Sciatic nerve (tissue), 2 donors: ENCODE measurements at regions not wholly inside any gene's neighbourhood (a gene's known extent, or its start where the extent isn't known, plus 50 kb on each side); places are given as distances from the start of the nearest gene placed in this dataset.
"Not testable (repeated sequence)": the region's sequence is repeated elsewhere in the genome, so short reads cannot be mapped to it uniquely, and the experiment has no call there.

ENCODE experiments used
- ATAC-seq: fragments of 200-7000 bp; cut with Tn5 transposase; one replicate; pipeline ENCODE4 v1.9.1; 2020; ENCODE audit warnings: mild to moderate bottlenecking, moderate library complexity
- DNase-seq: peaks from one replicate; pipeline ENCODE4 v3.0.0-alpha.2; 2020; ENCODE audit warnings: low spot score
- intact Hi-C: fragments of 100-400 bp; cut with DNase I; formaldehyde crosslinking; loops from one replicate; pipeline ENCODE4 v1.14.2; 2022
- donor health status: DM: no; HTN: no; CAD: no.
- donor health status: DM: no; HTN: no; CAD: no.

GRCh38 chr20:29756664-29757063 lies 1500.8 kb upstream of the DEFB115 start:
- ATAC-seq = no peak
- intact Hi-C loops = loop anchor here (10.0 kb wide), 1 partner anchor 62 kb away; no protein-coding TSS in a partner anchor
- DNase-seq = no peak

GRCh38 chr20:29761621-29762385 lies 1495.7 kb upstream of the DEFB115 start:
- ATAC-seq, DNase-seq, intact Hi-C loops: not testable (repeated sequence)

- ATAC-seq = no peak
- no peak for DNase-seq
- intact Hi-C loops = no loop called here
These were observed 1494.8 kb upstream of the DEFB115 start for GRCh38 chr20:29762620-29763019.

GRCh38 chr20:29763821-29764511 lies 1493.5 kb upstream of the DEFB115 start:
- DNase-seq (no peak), ATAC-seq (no peak)
- intact Hi-C loops = no loop called here

DNA sequence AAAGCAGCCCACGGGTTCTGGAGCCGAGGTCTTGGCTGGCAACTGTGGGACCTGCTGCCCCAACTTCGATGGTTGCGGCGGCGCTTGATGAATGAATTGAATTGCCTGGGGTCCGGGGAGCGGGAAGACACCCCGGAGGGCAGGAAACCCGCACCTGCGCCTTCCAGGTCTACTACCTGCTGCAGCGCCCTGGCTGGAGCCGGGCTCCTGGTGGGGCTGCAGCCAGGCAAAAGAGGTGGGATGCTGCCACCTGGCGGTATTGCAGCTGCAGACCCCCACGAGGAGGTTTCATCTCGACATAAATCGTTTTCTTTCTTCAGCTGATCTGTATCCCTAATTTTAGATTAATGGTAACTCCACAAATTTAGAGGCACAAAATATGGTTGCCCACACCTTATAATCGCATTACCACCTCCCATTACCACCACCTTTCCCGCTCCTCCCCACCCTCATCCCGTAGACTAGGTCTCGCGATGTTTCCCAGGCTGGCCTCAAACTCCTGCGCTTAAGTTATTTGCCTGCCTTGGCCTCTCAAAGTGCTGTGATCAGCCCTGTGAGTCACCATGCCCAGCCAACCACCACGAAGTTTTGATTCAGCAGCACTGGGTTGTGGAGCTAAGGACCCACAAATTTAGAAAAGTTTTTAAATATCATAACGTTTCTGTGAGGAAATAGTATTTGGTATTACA lies 1492.4 kb upstream of the DEFB115 start:
- ATAC-seq, DNase-seq, intact Hi-C loops: not testable (repeated sequence)

GRCh38 chr20:29778033-29778432 lies 1479.4 kb upstream of the DEFB115 start:
- DNase-seq, ATAC-seq, intact Hi-C loops: not testable (repeated sequence)

DNA sequence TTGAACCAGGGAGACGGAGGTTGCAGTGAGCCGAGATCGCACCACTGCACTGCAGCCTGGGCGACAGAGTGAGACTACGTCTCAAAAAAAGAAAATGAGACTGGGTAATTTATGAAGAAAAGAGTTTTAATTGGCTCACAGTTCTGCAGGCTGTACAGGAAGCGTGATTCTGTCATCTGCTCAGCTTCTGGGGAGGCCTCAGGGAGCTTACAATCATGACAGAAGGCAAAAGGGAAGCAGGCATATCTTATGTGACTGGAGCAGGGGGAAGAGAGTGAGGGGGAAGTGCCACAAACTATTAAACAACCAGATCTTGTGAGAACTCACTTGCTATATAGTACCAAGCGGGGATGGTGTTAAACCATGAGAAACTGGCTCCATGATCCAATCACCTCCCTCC lies 1476.2 kb upstream of the DEFB115 start:
- ATAC-seq, intact Hi-C loops, DNase-seq: not testable (repeated sequence)

GRCh38 chr20:29781891-29782290 lies 1475.6 kb upstream of the DEFB115 start:
- not testable (repeated sequence) for ATAC-seq

DNA sequence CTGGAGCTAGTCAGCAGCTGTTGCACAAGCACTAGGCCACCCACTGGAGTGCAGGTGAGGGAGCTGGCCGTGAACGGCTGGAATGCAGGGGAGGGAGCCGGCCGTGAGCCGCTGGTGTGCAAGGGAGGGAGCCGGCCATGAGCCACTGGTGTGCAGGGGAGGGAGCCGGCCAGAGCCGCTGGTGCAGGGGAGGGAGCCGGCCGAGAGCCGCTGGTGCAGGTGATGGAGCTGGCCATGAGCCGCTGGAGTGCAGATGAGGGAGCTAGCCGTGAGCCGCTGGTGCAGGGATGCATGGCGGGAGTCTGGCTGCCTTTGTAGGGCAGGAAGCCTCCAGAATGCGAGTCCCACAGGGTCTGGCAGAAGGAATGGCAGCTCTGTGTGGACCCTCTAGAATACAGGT lies 1470.0 kb upstream of the DEFB115 start:
- intact Hi-C loops, ATAC-seq, DNase-seq: not testable (repeated sequence)

More at GRCh38 chr20:29781891-29782290, 1475.6 kb upstream of the DEFB115 start:
- intact Hi-C loops, DNase-seq: not testable (repeated sequence)

- ATAC-seq = no peak
- intact Hi-C loops = no loop called here
- no peak for DNase-seq
These were observed 1467.0 kb upstream of the DEFB115 start for GRCh38 chr20:29790510-29790909.

DNA sequence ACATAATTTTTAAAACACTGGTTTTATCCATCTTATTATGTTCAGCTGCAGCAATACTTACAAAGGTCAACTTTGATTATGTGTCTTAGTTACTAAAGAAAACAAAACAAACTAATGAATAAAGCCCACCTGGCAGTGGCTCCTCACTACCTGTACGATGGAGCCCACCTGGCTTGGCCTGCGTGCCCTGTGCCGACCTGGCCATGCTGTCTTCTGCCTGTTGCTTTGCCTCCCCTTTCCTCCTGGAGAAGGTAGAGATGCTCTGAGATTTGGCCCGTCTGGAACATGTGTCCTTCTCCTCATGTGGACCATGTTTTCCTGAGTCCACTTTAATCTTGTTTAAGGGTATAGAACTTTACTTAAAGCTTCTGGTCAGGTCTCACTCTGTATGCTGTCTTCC lies 1426.0 kb upstream of the DEFB115 start:
- ATAC-seq, intact Hi-C loops, DNase-seq: not testable (repeated sequence)

- ATAC-seq, intact Hi-C loops, DNase-seq: not testable (repeated sequence)
These were observed 1389.5 kb upstream of the DEFB115 start for GRCh38 chr20:29868014-29868413.

- DNase-seq, ATAC-seq, intact Hi-C loops: not testable (repeated sequence)
These were observed 1388.8 kb upstream of the DEFB115 start for GRCh38 chr20:29868688-29869087.

GRCh38 chr20:29871816-29872215 lies 1385.6 kb upstream of the DEFB115 start:
- intact Hi-C loops, DNase-seq, ATAC-seq: not testable (repeated sequence)

DNA sequence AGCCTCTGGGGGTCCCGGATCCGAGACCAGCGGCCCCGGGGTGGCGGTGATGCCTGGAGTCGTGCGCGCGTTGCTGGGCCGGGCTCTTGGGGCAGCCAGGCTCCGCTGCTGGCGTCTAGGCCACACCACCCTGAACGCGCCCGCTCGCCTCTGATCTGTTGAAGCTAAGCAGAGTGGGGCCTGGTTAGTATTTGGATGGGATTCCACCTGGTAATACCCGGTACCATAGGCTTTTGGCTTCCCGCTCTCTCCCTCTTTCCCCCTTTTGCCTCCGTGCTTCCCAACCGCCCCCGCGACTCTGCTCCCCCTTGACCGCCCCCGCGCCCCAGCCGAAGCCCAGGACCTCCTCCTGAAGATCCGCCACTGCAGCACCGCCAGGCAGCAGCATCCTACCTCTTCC lies 1383.5 kb upstream of the DEFB115 start:
- no peak for ATAC-seq
- intact Hi-C loops = no loop called here
- DNase-seq = peak; percentile 80

DNA sequence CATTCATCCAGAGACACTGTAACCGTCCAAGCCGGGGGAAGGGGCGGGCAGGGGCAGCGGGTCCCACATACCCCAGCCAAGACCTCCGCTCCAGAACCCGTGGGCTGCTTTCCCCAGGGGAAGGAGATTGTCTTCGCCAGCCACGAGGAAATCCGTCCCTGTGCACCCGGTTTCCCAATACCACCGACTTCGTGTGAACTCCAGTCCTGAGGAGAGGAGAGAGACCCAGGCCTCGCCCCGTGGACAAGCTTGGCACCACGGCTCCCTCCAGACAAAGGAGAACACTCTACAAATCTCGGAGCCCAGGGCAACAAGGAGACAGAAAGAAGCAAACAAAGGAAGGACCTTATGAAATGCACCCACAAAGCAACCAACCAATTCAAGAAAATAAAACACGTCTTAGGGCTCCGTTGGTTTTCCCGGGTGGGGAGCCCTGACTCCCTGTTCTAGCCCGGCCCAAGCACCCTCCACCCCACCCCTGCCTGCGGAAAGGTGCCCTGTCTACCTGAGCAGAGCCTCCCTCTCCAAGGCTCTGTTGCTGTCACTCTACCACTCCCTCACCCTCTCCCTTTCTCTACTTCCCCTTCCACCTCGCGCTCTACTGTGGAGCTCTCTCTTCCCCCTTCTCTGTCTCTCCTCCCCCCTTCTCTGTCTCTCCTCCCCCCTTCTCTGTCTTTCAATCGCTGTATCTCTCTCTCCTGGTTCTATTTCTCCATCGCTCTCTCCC lies 1382.8 kb upstream of the DEFB115 start:
- DNase-seq = no peak
- intact Hi-C loops = no loop called here

GRCh38 chr20:29875321-29876083 lies 1382.0 kb upstream of the DEFB115 start:
- ATAC-seq = peak; percentile 61
- intact Hi-C loops, DNase-seq: not testable (repeated sequence)

More for the DNA sequence above, 1382.8 kb upstream of the DEFB115 start:
- ATAC-seq = no peak
